ENCODE measurements at regions not wholly inside any gene's neighbourhood (a gene's known extent, or its start where the extent isn't known, plus 50 kb on each side); places are given as distances from the start of the nearest gene placed in this dataset.
"Not testable (repeated sequence)": the region's sequence is repeated elsewhere in the genome, so short reads cannot be mapped to it uniquely, and the experiment has no call there.

DNA sequence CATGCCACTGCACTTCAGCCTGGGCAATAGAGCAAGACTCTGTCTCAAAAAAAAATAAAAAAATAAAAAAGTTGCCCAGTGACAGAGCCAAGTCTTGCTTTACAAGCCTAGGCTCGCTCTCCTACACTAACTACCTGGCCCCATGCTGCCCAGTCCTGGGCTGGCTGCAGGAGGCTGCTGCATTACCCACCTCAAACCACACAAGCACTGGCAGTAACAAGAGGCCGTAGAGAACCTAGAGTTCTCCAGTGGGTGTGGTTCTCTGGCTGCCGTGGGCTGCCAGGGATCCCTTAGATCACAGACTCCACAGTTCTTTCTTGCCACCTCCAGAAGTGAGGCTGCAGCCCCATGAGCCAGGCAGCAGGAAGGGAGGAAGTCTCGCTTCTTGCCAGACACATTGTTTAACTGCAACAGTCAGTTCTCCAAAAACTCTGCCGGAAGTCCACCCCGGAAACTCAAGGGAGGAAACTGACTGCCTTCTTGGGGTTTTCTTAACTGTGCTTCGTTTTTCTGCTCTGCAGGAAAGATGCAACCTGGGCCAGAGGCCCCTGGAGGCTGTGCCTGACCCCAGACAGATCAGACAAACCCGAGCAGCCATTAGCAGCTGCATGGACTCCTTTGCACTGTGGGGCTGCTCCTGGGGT, 175.4 kb downstream of the NRN1 start:
- TF ChIP-seq, protein P1, sequence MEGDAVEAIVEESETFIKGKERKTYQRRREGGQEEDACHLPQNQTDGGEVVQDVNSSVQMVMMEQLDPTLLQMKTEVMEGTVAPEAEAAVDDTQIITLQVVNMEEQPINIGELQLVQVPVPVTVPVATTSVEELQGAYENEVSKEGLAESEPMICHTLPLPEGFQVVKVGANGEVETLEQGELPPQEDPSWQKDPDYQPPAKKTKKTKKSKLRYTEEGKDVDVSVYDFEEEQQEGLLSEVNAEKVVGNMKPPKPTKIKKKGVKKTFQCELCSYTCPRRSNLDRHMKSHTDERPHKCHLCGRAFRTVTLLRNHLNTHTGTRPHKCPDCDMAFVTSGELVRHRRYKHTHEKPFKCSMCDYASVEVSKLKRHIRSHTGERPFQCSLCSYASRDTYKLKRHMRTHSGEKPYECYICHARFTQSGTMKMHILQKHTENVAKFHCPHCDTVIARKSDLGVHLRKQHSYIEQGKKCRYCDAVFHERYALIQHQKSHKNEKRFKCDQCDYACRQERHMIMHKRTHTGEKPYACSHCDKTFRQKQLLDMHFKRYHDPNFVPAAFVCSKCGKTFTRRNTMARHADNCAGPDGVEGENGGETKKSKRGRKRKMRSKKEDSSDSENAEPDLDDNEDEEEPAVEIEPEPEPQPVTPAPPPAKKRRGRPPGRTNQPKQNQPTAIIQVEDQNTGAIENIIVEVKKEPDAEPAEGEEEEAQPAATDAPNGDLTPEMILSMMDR (IDR thresholded peaks at IDR 0.05; ENCODE audit: low read length) = not testable (repeated sequence)
- not testable (repeated sequence) for TF ChIP-seq EZH2 (IDR thresholded peaks at IDR 0.05; ENCODE audit: borderline replicate concordance, low read length)

Data from OCI-LY1 (cell line).